C4-2B (cell line): ENCODE measurements at regions not wholly inside any gene's neighbourhood (a gene's known extent, or its start where the extent isn't known, plus 50 kb on each side); places are given as distances from the start of the nearest gene placed in this dataset.

Source experiments
- ZFX ChIP-seq: fragments of 450-650 bp; IDR thresholded peaks from 2 replicates; pipeline ENCODE4 v1.6.1; 2017
- TF ChIP-seq, protein P1 (sequence below): fragments of 450-650 bp; conservative IDR thresholded peaks from 2 replicates; pipeline ENCODE4 v1.5.1; 2017; ENCODE audit warnings: mild to moderate bottlenecking

DNA sequence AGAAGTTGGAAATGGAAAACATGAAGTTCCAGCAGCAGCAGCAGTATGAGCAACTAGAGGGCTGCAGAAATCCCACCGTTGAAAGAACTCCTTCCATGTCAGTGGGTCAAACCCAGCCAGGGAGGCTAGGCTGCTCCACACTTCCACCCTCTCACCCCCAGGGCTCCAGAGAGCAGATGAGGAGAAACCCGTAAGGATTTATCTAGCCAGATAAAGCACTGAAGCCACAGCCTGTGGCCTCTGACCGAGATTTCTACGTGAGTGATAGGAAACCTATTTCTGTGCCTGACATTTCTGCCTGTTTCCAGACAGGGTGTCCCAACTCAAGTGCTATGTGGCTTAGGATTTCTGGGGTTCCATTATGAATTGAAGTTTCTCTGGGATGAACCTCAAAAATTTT is 100.0 kb upstream of the EEA1 start:
- TF ChIP-seq, protein P1, sequence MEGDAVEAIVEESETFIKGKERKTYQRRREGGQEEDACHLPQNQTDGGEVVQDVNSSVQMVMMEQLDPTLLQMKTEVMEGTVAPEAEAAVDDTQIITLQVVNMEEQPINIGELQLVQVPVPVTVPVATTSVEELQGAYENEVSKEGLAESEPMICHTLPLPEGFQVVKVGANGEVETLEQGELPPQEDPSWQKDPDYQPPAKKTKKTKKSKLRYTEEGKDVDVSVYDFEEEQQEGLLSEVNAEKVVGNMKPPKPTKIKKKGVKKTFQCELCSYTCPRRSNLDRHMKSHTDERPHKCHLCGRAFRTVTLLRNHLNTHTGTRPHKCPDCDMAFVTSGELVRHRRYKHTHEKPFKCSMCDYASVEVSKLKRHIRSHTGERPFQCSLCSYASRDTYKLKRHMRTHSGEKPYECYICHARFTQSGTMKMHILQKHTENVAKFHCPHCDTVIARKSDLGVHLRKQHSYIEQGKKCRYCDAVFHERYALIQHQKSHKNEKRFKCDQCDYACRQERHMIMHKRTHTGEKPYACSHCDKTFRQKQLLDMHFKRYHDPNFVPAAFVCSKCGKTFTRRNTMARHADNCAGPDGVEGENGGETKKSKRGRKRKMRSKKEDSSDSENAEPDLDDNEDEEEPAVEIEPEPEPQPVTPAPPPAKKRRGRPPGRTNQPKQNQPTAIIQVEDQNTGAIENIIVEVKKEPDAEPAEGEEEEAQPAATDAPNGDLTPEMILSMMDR, result no peak
- TF ChIP-seq ZFX, result no peak
